Bronchial epithelial cell (primary cell): ENCODE measurements at regions not wholly inside any gene's neighbourhood (a gene's known extent, or its start where the extent isn't known, plus 50 kb on each side); places are given as distances from the start of the nearest gene placed in this dataset.

ENCODE experiments used
- DNase-seq: peaks from one replicate; pipeline ENCODE4 v3.0.0-alpha.2; 2010; ENCODE audit warnings: low read depth
- FAIRE-seq: peaks from 2 replicates; lab custom pipeline; 2011; peaks lifted over from hg19 to GRCh38; lab: Jason Lieb, UNC
- H3K27me3 ChIP-seq: 2 replicates; pipeline ENCODE4 v1.5.1; 2011; ENCODE audit warnings: low read length; ENCODE audit not compliant: control insufficient read depth, insufficient read depth
- H3K36me3 ChIP-seq: 2 replicates; pipeline ENCODE4 v1.5.1; 2011; ENCODE audit warnings: low read length; ENCODE audit not compliant: control insufficient read depth, insufficient read depth
- H3K4me3 ChIP-seq: 2 replicates; pipeline ENCODE4 v1.5.1; 2011; ENCODE audit warnings: mild to moderate bottlenecking, low read depth, low read length, control low read depth
- CTCF ChIP-seq: IDR thresholded peaks from 2 replicates; pipeline ENCODE4 v1.5.1; 2011; ENCODE audit warnings: mild to moderate bottlenecking, moderate library complexity, low read length, control low read depth, inconsistent platforms; ENCODE audit not compliant: insufficient read depth, severe bottlenecking

GRCh38 chr2:15829091-15829801 is 111.1 kb upstream of the MYCN start:
- DNase-seq, result no peak
- no peaks in the 10 kb centered on the region for H3K27me3 ChIP-seq
- H3K36me3 ChIP-seq, result no peaks in the 10 kb centered on the region
- FAIRE-seq, result no peak
- TF ChIP-seq CTCF, result no peak
- no peak overlapping the region for H3K4me3 ChIP-seq

GRCh38 chr2:15829985-15830384 is 110.4 kb upstream of the MYCN start:
- no peak for TF ChIP-seq CTCF
- no peak overlapping the region for H3K4me3 ChIP-seq
- FAIRE-seq (no peak), DNase-seq (no peak)
- H3K36me3 ChIP-seq, result no peaks in the 10 kb centered on the region
- no peaks in the 10 kb centered on the region for H3K27me3 ChIP-seq

GRCh38 chr2:15830937-15831549 is 109.3 kb upstream of the MYCN start:
- no peak for TF ChIP-seq CTCF
- H3K4me3 ChIP-seq, result no peak overlapping the region
- H3K36me3 ChIP-seq, result no peaks in the 10 kb centered on the region
- H3K27me3 ChIP-seq, result no peaks in the 10 kb centered on the region
- FAIRE-seq (no peak), DNase-seq (no peak)

GRCh38 chr2:15832030-15832709 is 108.2 kb upstream of the MYCN start:
- FAIRE-seq, result peak; percentile 93
- H3K4me3 ChIP-seq, result no peak overlapping the region
- DNase-seq, result no peak
- TF ChIP-seq CTCF, result no peak
- no peaks in the 10 kb centered on the region for H3K36me3 ChIP-seq
- no peaks in the 10 kb centered on the region for H3K27me3 ChIP-seq

GRCh38 chr2:15832849-15833680 is 107.3 kb upstream of the MYCN start:
- FAIRE-seq, result no peak
- Histone ChIP-seq H3K4me3 (no peak overlapping the region), H3K27me3 (no peaks in the 10 kb centered on the region), H3K36me3 (no peaks in the 10 kb centered on the region)
- peak; percentile 13 for DNase-seq
- TF ChIP-seq CTCF, result no peak
